H9 (cell line): ENCODE measurements at regions not wholly inside any gene's neighbourhood (a gene's known extent, or its start where the extent isn't known, plus 50 kb on each side); places are given as distances from the start of the nearest gene placed in this dataset.
"Not testable (repeated sequence)": the region's sequence is repeated elsewhere in the genome, so short reads cannot be mapped to it uniquely, and the experiment has no call there.

Source experiments
- DNase-seq: peaks from one replicate; pipeline ENCODE4 v3.0.0-alpha.2; 2017
- H2AFZ ChIP-seq: one replicate; pipeline ENCODE4 v1.6.1; 2013; ENCODE audit warnings: mild to moderate bottlenecking, low read length, control low read depth, moderate library complexity
- H2AK5ac ChIP-seq: 2 replicates; pipeline ENCODE4 v1.6.1; 2013; ENCODE audit warnings: low read length, control low read depth, mixed read lengths; ENCODE audit not compliant: insufficient read length
- H2BK120ac ChIP-seq: one replicate; pipeline ENCODE4 v1.6.1; 2013; ENCODE audit warnings: low read depth, mild to moderate bottlenecking, low read length, control low read depth, inconsistent platforms; ENCODE audit not compliant: poor library complexity, severe bottlenecking
- H2BK12ac ChIP-seq: 2 replicates; pipeline ENCODE4 v1.6.1; 2013; ENCODE audit warnings: low read length, control low read depth, mixed read lengths, low read depth; ENCODE audit not compliant: insufficient read length
- H2BK15ac ChIP-seq: 2 replicates; pipeline ENCODE4 v1.6.1; 2013; ENCODE audit warnings: low read depth, low read length, control low read depth
- H2BK20ac ChIP-seq: one replicate; pipeline ENCODE4 v1.6.1; 2013; ENCODE audit warnings: low read depth, mild to moderate bottlenecking, low read length, control low read depth, inconsistent platforms; ENCODE audit not compliant: poor library complexity, severe bottlenecking
- H2BK5ac ChIP-seq: 2 replicates; pipeline ENCODE4 v1.6.1; 2013; ENCODE audit warnings: low read length, control low read depth, mixed read lengths; ENCODE audit not compliant: insufficient read length
- H3K14ac ChIP-seq: 2 replicates; pipeline ENCODE4 v1.6.1; 2013; ENCODE audit warnings: low read length, control low read depth; ENCODE audit not compliant: insufficient read depth
- H3K18ac ChIP-seq: 2 replicates; pipeline ENCODE4 v1.6.1; 2013; ENCODE audit warnings: low read depth, mild to moderate bottlenecking, mixed read lengths, low read length, control low read depth; ENCODE audit not compliant: insufficient read length
- H3K23ac ChIP-seq: 2 replicates; pipeline ENCODE4 v1.6.1; 2013; ENCODE audit warnings: low read length, control low read depth, mixed read lengths, low read depth; ENCODE audit not compliant: insufficient read length
- H3K23me2 ChIP-seq: 2 replicates; pipeline ENCODE4 v1.6.1; 2013; ENCODE audit warnings: low read depth, mild to moderate bottlenecking, mixed read lengths, low read length, control low read depth; ENCODE audit not compliant: insufficient read length, poor library complexity, severe bottlenecking
- H3K27ac ChIP-seq: 2 replicates; pipeline ENCODE4 v1.5.1; 2013; ENCODE audit warnings: low read length, control low read depth, mixed read lengths, low read depth; ENCODE audit not compliant: insufficient read length
- H3K27me3 ChIP-seq: 2 replicates; pipeline ENCODE4 v1.6.1; 2013; ENCODE audit warnings: low read length, control low read depth, inconsistent platforms; ENCODE audit not compliant: insufficient read depth
- H3K4ac ChIP-seq: 2 replicates; pipeline ENCODE4 v1.6.1; 2013; ENCODE audit warnings: low read depth, mild to moderate bottlenecking, control low read depth, inconsistent platforms, low read length, moderate library complexity
- H3K4me1 ChIP-seq: 2 replicates; pipeline ENCODE4 v1.6.1; 2013; ENCODE audit warnings: low read length, control low read depth, inconsistent platforms; ENCODE audit not compliant: insufficient read depth
- H3K4me2 ChIP-seq: 2 replicates; pipeline ENCODE4 v1.6.1; 2013; ENCODE audit warnings: low read length, control low read depth, mixed read lengths; ENCODE audit not compliant: insufficient read length, insufficient read depth
- H3K56ac ChIP-seq: 2 replicates; pipeline ENCODE4 v1.6.1; 2013; ENCODE audit warnings: low read depth, mild to moderate bottlenecking, mixed read lengths, low read length, control low read depth; ENCODE audit not compliant: insufficient read length
- H3K79me1 ChIP-seq: 2 replicates; pipeline ENCODE4 v1.6.1; 2013; ENCODE audit warnings: low read depth, mild to moderate bottlenecking, moderate library complexity, low read length, control low read depth, inconsistent platforms; ENCODE audit not compliant: insufficient read depth, poor library complexity, severe bottlenecking
- H3K79me2 ChIP-seq: 2 replicates; pipeline ENCODE4 v1.6.1; 2013; ENCODE audit warnings: low read length, control low read depth, inconsistent platforms; ENCODE audit not compliant: insufficient read depth
- H3K9ac ChIP-seq: 2 replicates; pipeline ENCODE4 v1.6.1; 2013; ENCODE audit warnings: low read length, control low read depth, mixed read lengths; ENCODE audit not compliant: insufficient read length; ENCODE audit errors: extremely low read depth
- H3K9me3 ChIP-seq: one replicate; pipeline ENCODE4 v1.6.1; 2013; ENCODE audit warnings: low read depth, low read length, inconsistent platforms; ENCODE audit not compliant: control insufficient read depth
- H3T11ph ChIP-seq: one replicate; pipeline ENCODE4 v1.6.1; 2013; ENCODE audit warnings: mild to moderate bottlenecking, low read length, control low read depth, inconsistent platforms
- H4K20me1 ChIP-seq: one replicate; pipeline ENCODE4 v1.6.1; 2013; ENCODE audit not compliant: control insufficient read depth, insufficient read length, insufficient read depth
- H4K5ac ChIP-seq: 2 replicates; pipeline ENCODE4 v1.6.1; 2013; ENCODE audit warnings: low read depth, mild to moderate bottlenecking, mixed read lengths, low read length, control low read depth; ENCODE audit not compliant: insufficient read length
- H4K8ac ChIP-seq: replicated peaks from 2 replicates; pipeline ENCODE4 v1.6.1; 2013; ENCODE audit warnings: low read length, control low read depth, mixed read lengths, low read depth; ENCODE audit not compliant: insufficient read length
- H4K91ac ChIP-seq: 2 replicates; pipeline ENCODE4 v1.6.1; 2013; ENCODE audit warnings: low read depth, mild to moderate bottlenecking, moderate library complexity, mixed read lengths, low read length, control low read depth; ENCODE audit not compliant: insufficient read length
- H3K27ac Mint-ChIP-seq, 3 experiments: 2 replicates in 2 of 3; 3 replicates in 1 of 3; pipeline ENCODE4 v1.8.0; 2020 to 2021; ENCODE audit warnings: mixed read lengths in 3 of 3, mild to moderate bottlenecking in 1 of 3, moderate library complexity in 1 of 3
- H3K27me3 Mint-ChIP-seq: 2 replicates; pipeline ENCODE4 v1.8.0; 2021; ENCODE audit warnings: low read depth, mild to moderate bottlenecking, moderate library complexity, mixed read lengths
- H3K36me3 Mint-ChIP-seq, 3 experiments: 2 replicates in 2 of 3; 3 replicates in 1 of 3; pipeline ENCODE4 v1.8.0; 2020 to 2021; ENCODE audit warnings: low read depth in 3 of 3, mixed read lengths in 3 of 3; ENCODE audit not compliant: insufficient read depth in 1 of 3
- H3K4me1 Mint-ChIP-seq, 2 experiments: 2 replicates each; pipeline ENCODE4 v1.8.0; 2020; ENCODE audit warnings: mixed read lengths in 2 of 2
- H3K4me3 Mint-ChIP-seq, 2 experiments: 2 replicates in 1 of 2; 3 replicates in 1 of 2; pipeline ENCODE4 v1.8.0; 2020 to 2021; ENCODE audit warnings: mild to moderate bottlenecking in 2 of 2, mixed read lengths in 2 of 2, moderate library complexity in 1 of 2
- H3K9me3 Mint-ChIP-seq, 2 experiments: 2 replicates in 1 of 2; 3 replicates in 1 of 2; pipeline ENCODE4 v1.8.0; 2020; ENCODE audit warnings: mild to moderate bottlenecking in 2 of 2, mixed read lengths in 2 of 2, moderate library complexity in 1 of 2
- WGBS: extraction: QIAGEN DNeasy Blood & Tissue Kit; methylation state at CpG from one replicate; pipeline ENCODE4 v1.1.7; 2013; ENCODE audit warnings: missing lambda C conversion rate, low lambda C conversion rate, mixed read lengths; ENCODE audit not compliant: insufficient read length; ENCODE audit errors: extremely low coverage; 5-methylcytosine and 5-hydroxymethylcytosine counted together
- TF ChIP-seq, protein P1 (sequence below): fragments of 200-600 bp; sonication (generic); conservative IDR thresholded peaks from 3 replicates; pipeline ENCODE4 v1.8.0; 2021; ENCODE audit warnings: antibody characterized with exemption, mild to moderate bottlenecking

DNA sequence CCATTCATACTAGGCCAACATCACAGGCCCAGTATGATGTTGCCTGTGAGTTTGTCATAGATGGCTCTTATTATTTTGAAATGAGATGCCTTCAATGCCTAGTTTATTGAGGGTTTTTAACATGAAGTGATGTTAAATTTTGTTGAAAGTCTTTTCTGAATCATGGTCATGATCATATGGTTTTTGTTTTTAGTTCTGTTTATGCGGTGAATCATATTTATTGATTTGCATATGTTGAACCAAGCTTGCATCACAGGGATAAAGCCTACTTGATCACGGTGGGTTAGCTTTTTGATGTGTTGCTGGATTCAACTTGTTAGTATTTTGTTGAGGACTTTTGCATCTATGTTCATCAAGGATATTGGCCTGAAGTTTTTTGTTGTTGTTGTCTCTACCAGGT lies 195.8 kb upstream of the FN1 start:
- Histone ChIP-seq H3K18ac (no peak overlapping the region), H3K4me2 (no peak overlapping the region), H3K27ac (no peak overlapping the region), H3K56ac (no peak overlapping the region), H2BK12ac (no peak overlapping the region), H3T11ph (no peak overlapping the region), H3K27me3 (no peaks in the 10 kb centered on the region), H3K14ac (no peak overlapping the region), H3K23ac (no peak overlapping the region), H2BK120ac (no peak overlapping the region), H2BK15ac (no peak overlapping the region), H4K91ac (no peak overlapping the region), H4K20me1 (no peaks in the 10 kb centered on the region), H3K79me1 (no peaks in the 10 kb centered on the region), H4K8ac (no peak overlapping the region), H3K9ac (no peak overlapping the region), H2AK5ac (no peak overlapping the region), H4K5ac (no peak overlapping the region), H3K79me2 (no peaks in the 10 kb centered on the region), H3K9me3 (no peaks in the 10 kb centered on the region), H2BK5ac (no peak overlapping the region), H3K4me1 (no peaks in the 10 kb centered on the region; the same call in 1 of the 2 replicates), H2AFZ (no peak overlapping the region), H3K4ac (no peak overlapping the region), H3K23me2 (no peaks in the 10 kb centered on the region), H2BK20ac (no peak overlapping the region)
- whole genome bisulfite sequencing, result no CpG with 5 or more reads among the region's 2 CpGs
- no peak overlapping the region for H3K4me3 Mint-ChIP-seq
- no peak for DNase-seq
- TF ChIP-seq, protein P1, sequence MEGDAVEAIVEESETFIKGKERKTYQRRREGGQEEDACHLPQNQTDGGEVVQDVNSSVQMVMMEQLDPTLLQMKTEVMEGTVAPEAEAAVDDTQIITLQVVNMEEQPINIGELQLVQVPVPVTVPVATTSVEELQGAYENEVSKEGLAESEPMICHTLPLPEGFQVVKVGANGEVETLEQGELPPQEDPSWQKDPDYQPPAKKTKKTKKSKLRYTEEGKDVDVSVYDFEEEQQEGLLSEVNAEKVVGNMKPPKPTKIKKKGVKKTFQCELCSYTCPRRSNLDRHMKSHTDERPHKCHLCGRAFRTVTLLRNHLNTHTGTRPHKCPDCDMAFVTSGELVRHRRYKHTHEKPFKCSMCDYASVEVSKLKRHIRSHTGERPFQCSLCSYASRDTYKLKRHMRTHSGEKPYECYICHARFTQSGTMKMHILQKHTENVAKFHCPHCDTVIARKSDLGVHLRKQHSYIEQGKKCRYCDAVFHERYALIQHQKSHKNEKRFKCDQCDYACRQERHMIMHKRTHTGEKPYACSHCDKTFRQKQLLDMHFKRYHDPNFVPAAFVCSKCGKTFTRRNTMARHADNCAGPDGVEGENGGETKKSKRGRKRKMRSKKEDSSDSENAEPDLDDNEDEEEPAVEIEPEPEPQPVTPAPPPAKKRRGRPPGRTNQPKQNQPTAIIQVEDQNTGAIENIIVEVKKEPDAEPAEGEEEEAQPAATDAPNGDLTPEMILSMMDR, result no peak
- H3K27ac Mint-ChIP-seq, result no peak overlapping the region
- peaks cover 8 to 11% of the 10 kb centered on the region in 2 experiments for H3K4me1 Mint-ChIP-seq
- H3K27me3 Mint-ChIP-seq, result no peaks in the 10 kb centered on the region
- H3K36me3 Mint-ChIP-seq, result peaks cover 12 to 21% (median 19%) of the 10 kb centered on the region in 3 experiments; a peak in 6 of 7 replicates
- H3K9me3 Mint-ChIP-seq, result peaks cover 14 to 42% of the 10 kb centered on the region in 2 experiments

DNA sequence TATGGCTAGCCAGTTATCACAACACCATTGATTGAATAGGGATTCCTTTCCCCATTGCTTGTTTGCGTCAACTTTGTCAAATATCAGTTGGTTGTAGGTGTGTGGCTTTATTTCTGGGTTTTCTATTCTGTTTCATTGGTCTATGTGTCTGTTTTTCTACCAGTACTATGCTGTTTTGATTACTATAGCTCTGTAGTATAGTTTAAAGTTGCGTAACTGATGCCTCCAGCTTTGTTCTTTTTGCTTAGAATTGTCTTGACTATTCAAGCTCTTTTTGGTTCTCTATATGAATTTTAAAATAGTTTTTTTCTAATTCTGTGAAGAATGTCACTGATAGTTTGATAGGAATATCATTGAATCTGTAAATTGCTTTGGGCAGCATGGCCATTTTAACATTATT lies 194.9 kb upstream of the FN1 start:
- H3K23me2 ChIP-seq, H2AK5ac ChIP-seq, H3K18ac ChIP-seq, H2BK120ac ChIP-seq, H3K79me1 ChIP-seq, H4K5ac ChIP-seq, DNase-seq, H2BK15ac ChIP-seq, H3K27me3 Mint-ChIP-seq, H2BK5ac ChIP-seq, H3K56ac ChIP-seq, H4K8ac ChIP-seq, H2BK12ac ChIP-seq, H2BK20ac ChIP-seq, H2AFZ ChIP-seq, H4K20me1 ChIP-seq, H3K4me3 Mint-ChIP-seq, H3K79me2 ChIP-seq, H3K23ac ChIP-seq, H3K9me3 ChIP-seq, H3K27me3 ChIP-seq, H3T11ph ChIP-seq, H3K9ac ChIP-seq, H3K4me1 ChIP-seq, H3K27ac Mint-ChIP-seq, H3K4me2 ChIP-seq, H3K27ac ChIP-seq, H4K91ac ChIP-seq, H3K14ac ChIP-seq, H3K4ac ChIP-seq: not testable (repeated sequence)
- no CpG with 5 or more reads among the region's 2 CpGs for WGBS
- H3K4me1 Mint-ChIP-seq, result peaks cover 16 to 20% of the 10 kb centered on the region in 2 experiments
- peaks cover 12 to 21% (median 16%) of the 10 kb centered on the region in 3 experiments; a peak in 6 of 7 replicates for H3K36me3 Mint-ChIP-seq
- H3K9me3 Mint-ChIP-seq, result peaks cover 14 to 38% of the 10 kb centered on the region in 2 experiments
